GM21526 (cell line): ENCODE measurements at regions not wholly inside any gene's neighbourhood (a gene's known extent, or its start where the extent isn't known, plus 50 kb on each side); places are given as distances from the start of the nearest gene placed in this dataset.
"Not testable (repeated sequence)": the region's sequence is repeated elsewhere in the genome, so short reads cannot be mapped to it uniquely, and the experiment has no call there.

ENCODE experiments used
- ATAC-seq: cut with Tn5 transposase; IDR thresholded peaks from one replicate; pipeline ENCODE4 v1.9.1; 2021; ENCODE audit warnings: moderate library complexity; ENCODE audit not compliant: unreplicated experiment, low FRiP score

DNA sequence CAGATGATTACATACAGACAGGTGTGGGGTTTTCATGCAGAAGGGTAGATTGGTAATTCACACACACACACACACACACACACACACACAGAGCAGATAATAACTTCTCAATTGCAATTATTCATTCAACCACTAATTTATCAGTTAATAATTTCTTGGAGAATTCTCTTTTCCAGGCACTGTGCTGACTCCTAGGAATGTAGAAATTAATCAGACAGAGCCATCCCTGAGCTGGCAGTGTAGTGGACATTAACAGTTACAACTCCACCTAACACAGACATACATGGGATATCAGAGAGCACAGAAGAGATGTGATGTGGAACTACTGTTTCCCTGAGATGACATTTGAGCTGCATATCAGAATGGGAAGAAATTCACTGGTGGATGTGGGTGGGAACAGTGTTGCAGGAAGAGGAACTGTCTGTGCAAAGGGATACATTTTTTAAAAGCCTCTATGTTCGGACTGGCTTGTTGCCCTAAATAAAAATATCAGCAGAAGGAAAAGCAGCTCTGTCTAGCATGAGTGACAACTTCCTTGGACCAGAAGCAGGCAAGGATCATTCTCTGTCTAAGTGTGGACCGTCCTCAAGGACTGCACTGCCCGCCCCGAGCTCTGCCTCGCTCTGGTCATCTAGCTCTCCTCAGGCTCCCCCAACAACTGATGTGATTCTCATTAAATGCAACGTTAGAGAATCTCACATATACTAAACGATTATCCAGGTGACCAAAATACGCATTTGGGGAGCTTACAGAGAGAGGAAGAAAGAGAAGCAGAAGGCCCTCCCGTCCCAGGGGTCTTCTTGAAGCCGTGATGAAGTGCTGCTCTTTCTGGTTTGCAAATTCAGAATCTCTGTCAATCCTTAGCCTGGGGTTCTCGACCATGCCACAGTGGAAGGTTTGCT, 173.4 kb upstream of the TRIB2 start:
- ATAC-seq: no peak

DNA sequence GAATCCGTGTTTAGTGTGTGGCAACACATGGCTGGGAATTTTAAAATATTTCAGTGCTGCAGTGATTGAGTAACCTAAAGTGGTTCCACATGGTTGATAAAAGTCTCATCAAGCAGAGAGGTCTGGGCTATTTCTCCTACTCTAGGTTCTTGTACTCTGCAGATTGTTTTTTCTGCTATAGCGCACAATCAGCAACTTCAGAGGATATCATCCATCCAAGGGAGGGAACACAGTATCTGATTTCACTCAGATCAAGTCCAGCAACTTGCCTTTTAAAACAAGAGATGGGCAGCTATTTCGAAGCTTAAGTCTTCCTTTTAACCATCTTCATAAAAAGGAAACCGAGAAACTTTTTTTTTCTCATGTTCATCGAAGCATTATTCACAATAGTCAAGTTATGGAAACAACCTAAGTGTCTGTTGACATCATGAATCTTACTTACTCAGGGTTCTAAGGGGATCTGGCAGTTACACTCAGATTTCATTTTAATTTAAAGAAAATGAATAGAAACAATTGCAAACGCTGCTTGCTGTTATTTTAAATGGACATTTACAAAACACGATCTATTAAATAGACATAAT, 172.7 kb upstream of the TRIB2 start:
- peak; percentile 89 for ATAC-seq

DNA sequence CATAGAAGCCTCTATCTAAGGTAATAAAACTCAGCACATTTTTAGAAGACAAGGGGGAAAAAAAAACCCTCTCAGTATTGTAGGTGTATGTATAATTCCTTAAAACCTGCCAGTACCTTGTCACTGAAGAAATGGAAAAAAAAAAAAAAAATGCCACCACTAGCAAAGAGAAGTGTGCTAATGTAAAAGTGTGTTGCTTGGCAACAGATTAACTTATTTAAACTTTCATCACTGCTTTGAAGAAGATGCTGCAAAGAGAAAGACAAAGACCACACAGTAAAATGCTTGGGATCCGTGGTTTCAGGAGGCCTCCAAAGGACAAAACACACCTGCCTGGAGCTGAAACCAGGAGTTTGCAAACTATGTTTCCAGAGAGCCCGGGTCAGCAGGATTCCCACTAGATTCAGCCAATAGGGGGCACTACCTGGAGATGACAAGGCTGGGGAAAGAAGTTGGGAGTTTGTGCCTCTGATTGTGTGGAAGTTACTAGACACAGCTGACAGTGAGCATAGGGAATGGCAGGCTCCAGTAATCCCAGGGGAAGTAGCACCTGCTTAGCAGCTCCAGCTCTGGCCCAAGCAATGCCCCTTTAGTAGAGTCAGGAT, 169.1 kb upstream of the TRIB2 start:
- ATAC-seq: no peak

DNA sequence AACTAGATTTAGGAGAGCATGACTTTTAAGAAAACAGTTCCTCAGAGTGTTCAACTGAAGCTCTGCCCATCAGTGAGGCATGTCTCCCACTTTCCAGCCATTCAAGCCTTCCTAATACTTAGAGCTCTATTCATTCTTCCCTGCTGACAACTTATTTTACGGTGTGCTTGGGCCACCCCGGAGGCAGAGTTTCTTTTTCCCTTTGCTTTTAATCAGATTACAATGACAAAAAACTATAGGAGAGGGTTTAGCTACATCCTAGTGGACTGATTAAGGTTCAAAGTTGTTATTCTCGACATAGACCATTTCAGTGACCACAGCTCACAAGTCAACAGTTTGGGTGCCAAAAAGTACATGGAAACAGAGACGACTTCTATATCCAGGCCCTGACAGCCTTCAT, 167.8 kb upstream of the TRIB2 start:
- ATAC-seq: no peak

DNA sequence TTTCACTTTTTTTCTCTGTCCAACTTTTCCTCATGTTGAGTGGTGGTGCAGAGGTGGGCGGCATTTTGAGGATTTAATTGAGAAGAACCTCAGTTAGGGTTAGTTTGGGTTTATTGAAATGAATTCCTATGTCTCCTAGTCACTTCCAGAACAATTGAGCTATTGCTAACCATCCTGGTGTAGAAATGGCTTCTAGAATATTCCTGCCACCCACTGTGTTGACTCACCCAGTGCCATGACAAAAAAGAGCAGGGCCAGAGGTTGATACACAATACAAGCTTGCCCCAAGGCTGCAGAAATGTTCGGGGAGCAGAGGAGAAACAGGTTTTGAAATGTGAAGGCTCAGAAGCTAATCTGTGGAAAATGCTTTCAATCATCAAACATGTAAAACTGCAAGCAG, 167.1 kb upstream of the TRIB2 start:
- ATAC-seq: no peak

DNA sequence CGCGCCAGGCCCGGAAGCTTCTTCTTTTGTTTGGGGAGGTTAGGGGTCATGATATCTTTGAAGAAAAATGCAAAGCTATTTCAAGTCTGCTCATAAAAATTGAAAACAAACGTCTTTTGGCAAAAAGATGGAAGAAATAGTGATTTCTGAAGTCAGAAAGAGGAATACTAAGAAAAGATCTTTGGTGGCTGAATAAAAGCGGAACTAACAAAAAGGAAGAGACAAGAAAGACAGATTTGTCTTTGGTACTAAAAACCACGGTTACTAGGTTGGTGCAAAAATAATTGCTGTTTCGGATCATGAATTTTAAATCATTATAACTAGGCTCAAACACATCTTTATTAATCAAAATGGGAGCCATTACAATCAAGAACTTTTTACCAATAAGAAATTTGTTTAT, 164.6 kb upstream of the TRIB2 start:
- ATAC-seq: no peak

DNA sequence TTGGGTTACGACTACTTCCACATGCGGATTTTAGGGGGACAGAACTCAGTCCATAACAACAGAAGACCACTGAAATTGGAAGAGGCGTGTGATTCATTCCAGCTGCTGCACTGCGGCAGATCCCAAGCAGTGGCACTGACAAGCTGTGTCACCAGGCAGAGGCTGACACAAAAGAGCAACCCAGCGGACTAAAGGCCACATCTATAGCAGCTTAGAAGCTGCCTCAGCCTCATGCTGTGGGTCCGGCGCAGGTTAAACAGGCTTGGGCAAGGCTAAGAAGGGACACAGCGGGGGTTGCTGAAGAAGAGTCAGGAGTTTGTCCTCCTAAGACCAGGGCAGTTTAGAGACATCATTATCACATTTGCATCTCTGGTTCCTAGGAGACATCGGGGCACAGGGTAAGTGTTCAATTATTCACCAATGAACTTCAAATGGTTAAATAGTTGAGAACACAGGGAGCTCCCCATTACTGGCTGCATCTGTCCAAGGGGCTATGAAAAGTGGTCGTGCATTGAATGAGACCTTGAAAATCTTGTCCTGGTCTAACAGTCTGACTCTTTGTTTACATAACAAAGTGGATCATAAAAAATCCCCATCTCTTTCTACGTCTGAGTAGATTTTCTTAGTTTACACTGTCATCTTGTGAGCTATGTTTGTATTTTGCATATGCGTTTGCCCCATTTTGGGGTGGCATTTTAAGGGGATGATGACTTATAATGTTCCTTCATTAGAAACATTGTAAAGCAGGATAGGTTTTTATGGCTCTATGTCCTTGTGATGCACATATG, 162.3 kb upstream of the TRIB2 start:
- ATAC-seq: no peak

DNA sequence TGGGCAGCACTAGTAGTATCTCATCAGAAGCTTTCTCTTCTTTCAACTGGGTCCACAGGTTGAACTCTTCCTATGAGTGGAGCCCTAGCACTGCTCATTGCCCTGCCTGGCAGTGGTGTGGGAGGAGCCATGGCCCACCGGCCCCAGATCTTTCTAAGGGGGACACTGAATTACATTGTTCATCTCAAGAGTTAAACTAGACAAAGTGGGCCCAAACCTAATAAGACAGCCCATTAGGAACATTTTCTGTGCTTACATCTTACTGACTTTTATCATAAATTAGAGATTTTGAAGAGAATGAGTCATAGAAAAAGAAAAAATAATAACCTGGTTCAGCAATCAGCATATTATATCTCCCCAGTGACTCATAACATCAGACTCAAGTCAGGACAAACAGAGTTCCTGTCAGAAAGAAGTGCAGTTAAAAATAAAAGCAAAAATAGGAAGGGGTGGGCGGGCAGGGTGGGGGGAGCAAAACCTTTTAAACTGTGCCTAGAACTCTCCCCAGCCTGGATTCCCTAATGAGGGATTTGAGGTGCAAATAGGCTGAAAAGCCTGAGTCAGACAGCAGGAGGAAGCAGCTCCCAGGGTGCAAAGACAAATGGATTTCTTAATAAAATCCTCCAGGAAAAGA, 161.6 kb upstream of the TRIB2 start:
- ATAC-seq: no peak

DNA sequence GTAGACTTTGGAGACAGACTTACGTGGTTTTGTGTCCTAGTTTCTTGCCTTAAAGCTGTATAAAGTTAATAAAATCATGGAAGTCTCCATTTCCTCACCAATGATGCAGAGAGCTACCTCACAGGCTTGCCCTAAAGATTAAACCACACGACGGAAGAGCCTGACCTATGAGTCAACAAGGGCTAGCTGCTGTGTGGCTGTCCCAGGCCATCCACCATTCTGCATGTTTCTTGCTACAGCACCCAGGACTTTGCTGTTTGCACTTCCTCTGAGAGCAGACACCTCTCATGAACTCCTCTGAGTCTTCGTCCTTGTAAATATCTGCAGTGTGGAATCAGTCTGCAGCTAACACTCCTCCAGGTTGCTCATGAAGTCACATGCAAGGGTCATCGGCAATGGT, 160.0 kb upstream of the TRIB2 start:
- ATAC-seq: no peak

DNA sequence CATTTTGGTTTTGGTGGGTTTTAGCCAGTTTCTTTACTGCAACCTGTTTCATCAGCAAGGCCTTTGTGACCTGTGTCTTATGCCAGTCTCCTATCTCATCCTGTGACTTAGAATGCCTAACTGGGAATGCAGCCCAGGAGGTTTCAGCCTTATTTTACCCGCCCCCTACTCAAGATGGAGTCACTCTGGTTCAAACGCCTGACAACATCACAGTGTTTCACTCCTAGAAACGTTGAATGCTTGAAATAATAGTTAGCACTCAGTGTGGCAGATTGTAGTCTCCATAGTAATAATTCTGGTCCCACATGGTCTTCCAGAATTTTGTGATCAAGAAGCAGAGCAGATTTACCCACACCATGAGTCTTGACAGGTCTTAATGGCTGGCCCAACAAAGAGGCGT, 159.0 kb upstream of the TRIB2 start:
- no peak for ATAC-seq

DNA sequence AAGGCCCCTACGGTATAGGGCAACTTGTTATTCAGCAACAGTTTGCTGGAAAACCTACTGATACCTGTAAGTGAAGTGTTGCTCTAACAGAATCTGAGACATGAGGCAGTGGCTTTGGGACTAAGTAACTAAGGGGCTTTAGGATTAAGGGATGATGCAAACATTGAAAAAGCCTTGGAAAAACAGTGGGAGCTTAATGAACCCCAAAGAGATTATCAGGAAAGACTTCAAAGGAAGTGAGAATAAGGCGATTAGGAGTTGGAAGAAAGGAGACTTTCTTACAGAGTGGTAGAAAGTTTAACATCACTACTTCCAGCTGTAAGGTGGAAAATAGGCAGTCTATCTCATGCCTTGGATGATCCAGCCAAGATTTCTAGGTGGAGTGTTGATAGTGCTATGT, 158.2 kb upstream of the TRIB2 start:
- no peak for ATAC-seq

DNA sequence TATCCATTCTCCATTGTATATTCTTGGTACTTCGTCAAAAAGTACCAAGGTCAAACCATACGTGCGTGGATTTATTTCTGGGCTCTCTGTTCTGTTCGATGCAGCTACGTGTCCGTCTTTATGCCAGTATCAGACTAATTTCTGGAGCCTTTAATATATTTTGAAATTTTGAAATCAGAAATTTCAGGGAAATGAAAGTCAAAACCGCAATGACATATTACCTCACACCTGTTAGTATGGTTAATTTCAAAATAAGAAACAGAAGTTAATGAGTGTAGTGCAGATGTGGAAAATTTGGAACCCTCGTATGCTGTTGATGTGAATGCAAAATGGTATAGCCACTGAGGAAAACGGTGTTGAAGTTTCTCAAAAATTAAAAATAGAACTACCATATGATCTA, 156.1 kb upstream of the TRIB2 start:
- no peak for ATAC-seq

DNA sequence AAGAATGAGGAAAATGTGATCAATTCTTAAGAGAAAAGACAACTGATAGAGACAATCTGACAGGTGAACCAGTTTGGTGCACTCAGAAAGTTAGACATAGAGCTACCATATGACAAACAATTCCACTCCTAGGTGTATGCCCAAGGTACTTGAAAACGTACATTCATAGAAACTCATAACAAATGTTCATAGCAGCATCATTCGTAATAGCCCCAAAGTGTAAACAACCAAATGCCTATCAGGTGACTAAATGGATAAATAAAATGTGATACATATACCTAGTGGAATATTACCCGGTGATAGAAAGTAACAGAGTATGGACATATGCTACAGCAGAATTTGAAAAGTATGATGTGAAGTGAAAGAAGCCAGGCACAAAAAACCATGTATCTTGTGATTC, 149.3 kb upstream of the TRIB2 start:
- no peak for ATAC-seq

DNA sequence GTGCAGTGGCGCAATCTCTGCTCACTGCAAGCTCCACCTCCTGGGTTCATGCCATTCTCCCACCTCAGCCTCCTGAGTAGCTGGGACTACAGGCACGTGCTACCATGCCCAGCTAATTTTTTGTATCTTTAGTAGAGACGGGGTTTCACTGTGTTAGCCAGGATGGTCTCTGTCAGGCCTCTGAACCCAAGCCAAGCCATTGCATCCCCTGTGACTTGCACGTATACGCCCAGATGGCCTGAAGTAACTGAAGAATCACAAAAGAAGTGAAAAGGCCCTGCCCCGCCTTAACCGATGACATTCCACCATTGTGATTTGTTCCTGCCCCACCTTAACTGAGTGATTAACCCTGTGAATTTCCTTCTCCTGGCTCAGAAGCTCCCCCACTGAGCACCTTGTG, 147.2 kb upstream of the TRIB2 start:
- ATAC-seq: not testable (repeated sequence)

DNA sequence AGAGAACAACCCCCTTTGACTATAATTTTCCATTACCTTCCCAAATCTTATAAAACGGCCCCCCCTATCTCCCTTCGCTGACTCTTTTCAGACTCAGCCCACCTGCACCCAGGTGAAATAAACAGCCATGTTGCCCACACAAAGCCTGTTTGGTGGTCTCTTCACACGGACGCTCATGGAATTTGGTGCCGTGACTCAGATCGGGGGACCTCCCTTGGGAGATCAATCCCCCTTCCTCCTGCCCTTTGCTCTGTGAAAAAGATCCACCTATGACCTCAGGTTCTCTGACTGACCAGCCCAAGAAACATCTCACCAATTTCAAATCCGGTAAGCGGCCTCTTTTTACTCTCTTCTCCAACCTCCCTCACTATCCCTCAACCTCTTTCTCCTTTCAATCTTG, 146.8 kb upstream of the TRIB2 start:
- not testable (repeated sequence) for ATAC-seq

DNA sequence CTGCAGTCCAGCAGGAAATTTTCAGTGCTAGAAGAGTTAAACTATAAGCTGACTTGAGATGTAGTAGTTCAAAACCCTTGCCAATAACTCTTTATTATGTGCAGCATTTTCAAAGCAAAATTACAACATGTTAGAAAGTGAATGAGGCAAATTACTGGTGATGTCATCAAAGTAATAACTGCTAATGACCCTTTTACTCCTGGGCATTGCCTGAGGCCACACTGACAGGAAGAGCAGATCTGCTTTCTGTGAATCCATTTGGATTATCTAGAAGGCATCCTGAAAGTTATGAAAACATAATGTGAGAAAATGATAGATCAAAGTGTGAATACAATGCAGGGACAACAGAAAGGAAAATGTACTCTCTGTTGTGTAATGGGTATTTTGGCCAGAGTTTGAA, 139.6 kb upstream of the TRIB2 start:
- no peak for ATAC-seq

DNA sequence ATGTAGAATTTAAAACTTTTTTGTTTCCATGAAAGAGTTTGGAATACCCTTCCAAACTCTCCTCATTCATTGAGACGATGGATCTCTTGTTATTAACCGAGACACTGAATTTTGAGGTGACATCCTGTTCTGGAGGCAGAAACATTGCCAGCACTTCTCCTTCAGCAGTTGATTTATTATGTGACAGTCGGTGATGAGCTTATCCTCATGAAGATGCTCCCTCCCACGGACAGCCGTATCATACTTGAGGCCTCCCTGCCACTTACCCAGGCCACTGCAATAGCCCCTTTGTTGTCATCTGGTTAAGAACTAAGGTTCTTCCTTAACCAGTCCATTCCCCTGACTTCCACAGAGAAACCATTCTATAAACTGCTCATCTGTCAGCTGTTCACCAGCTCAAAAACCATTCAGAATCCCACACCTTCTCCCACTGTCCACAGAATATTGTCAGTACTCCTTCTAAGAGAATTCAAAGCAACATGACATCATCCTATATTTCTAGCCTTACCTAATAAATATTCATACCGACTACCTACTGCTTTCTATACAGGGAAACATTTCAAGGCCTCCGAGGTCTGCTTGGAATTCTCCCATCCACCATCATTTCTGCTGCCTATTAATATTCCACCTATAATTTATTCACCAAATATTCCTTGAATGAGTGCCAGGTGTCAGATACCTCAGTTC, 139.0 kb upstream of the TRIB2 start:
- ATAC-seq: no peak

DNA sequence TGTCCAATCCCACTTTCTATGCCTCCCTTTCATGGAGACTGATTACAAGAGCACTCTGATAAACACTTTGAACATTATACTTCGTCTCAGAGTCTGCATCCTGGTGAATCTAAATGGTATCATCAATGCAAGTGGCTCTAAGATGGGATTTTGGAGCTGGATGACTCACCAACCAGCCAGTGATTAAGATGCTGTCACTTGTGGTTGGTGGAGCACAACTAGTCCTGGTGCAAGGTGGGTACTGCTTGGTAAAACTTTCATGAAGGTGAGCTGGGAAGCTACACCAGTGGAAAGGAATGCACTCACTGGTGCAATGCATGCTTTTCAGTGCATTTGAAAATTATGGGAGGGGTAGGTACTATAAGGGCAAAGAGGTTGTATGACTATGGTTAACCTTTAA, 137.7 kb upstream of the TRIB2 start:
- no peak for ATAC-seq

DNA sequence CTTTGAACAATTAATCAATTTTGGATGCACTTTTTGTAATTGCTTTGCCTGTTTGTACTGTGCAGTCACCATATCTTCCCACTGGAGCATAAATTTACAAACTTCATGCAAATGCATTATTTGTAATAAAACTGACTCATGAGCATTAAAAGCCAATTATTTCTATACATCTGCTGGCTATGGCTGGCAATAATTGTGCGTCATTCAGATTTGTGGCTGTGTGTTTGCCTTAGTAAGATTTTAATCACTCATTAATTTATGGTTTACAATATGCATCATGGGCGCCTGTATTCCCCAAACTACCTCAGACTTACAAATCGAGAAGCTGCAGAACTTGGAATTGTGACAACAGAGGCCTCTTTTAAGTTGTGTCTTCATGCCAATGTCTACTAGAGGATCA, 132.4 kb upstream of the TRIB2 start:
- no peak for ATAC-seq

DNA sequence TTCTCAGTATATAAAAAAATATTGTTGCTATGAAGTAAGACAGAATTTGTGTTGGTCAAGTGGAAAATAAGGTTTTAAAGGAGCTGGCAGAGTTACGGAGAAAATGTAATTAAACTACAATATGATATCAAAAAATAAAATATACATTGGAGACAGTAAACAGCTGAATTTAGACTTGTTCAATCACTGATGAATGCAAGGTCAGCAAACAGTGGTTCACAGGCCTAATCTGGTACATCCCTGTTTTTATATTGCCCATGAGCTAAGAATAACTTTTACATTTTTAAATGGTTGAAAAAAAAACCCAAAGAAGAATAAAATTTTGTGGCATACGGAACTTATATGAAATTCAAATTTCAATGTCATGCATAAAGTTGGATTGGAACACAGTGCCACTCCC, 131.0 kb upstream of the TRIB2 start:
- no peak for ATAC-seq
